ENCODE measurements at regions not wholly inside any gene's neighbourhood (a gene's known extent, or its start where the extent isn't known, plus 50 kb on each side); places are given as distances from the start of the nearest gene placed in this dataset.

DNA sequence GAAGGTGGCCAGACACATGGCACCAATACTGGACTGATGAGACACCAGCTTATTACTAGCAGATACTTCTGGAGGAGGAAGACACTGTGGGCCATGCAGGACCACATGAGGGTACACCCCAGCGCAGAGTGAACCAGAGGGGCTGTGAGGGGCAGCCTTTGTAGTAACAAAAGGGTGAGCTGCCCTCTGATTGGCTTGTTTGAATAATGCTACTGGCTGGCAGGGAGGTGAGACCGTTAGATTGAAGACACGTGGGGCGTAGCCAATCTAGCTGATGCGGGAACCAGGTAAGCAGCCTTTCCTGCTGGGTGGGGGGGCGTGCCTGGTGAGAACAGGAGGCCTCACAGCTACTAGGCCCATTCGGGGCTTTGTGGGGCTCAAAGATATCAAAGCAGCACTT, 102.8 kb upstream of the SEC14L1 start:
- intact Hi-C loops (cut with micrococcal nuclease), result no loop called here
- TF ChIP-seq EZH2phosphoT487 (IDR thresholded peaks at IDR 0.05; ENCODE audit: borderline replicate concordance, low read length) (no peak), EZH2 (IDR thresholded peaks at IDR 0.05; ENCODE audit: low read length, unreplicated experiment) (no peak)
- TF ChIP-seq, protein P1, sequence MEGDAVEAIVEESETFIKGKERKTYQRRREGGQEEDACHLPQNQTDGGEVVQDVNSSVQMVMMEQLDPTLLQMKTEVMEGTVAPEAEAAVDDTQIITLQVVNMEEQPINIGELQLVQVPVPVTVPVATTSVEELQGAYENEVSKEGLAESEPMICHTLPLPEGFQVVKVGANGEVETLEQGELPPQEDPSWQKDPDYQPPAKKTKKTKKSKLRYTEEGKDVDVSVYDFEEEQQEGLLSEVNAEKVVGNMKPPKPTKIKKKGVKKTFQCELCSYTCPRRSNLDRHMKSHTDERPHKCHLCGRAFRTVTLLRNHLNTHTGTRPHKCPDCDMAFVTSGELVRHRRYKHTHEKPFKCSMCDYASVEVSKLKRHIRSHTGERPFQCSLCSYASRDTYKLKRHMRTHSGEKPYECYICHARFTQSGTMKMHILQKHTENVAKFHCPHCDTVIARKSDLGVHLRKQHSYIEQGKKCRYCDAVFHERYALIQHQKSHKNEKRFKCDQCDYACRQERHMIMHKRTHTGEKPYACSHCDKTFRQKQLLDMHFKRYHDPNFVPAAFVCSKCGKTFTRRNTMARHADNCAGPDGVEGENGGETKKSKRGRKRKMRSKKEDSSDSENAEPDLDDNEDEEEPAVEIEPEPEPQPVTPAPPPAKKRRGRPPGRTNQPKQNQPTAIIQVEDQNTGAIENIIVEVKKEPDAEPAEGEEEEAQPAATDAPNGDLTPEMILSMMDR (conservative IDR thresholded peaks at IDR 0.05; ENCODE audit: low read depth, low read length), result no peak
- BruUV-seq (replicated peaks), result no TSS peak
- Histone ChIP-seq H4K20me1 (ENCODE audit: low read length) (no peaks in the 10 kb centered on the region), H3F3A (ENCODE audit: low read length, unreplicated experiment) (no peaks in the 10 kb centered on the region), H2AFZ (ENCODE audit: low read length) (no peak overlapping the region), H3K27ac (ENCODE audit: low read length) (no peak overlapping the region), H3K27me3 (ENCODE audit: low read length) (peaks cover 9% of the 10 kb centered on the region; the same call in 1 of the 2 replicates), H3K79me2 (ENCODE audit: low read length) (no peaks in the 10 kb centered on the region), H3K9ac (ENCODE audit: low read length) (no peak overlapping the region), H3K9me2 (replicated peaks; ENCODE audit: low read length) (no peaks in the 10 kb centered on the region), H3K4me1 (ENCODE audit: insufficient read depth, low read length) (no peaks in the 10 kb centered on the region), H3K9me3 (ENCODE audit: low read length) (no peaks in the 10 kb centered on the region), H3K36me3 (ENCODE audit: low read depth, low read length) (no peaks in the 10 kb centered on the region), H3K4me3 (ENCODE audit: low read length) (no peak overlapping the region), H3K4me2 (ENCODE audit: low read length) (no peak overlapping the region)
- ATAC-seq (no peak), DNase-seq (no peak)
- ChIA-PET CTCF (no interaction called here), POLR2A (ENCODE audit: unreplicated experiment) (interaction anchor here (0.6 kb wide), 1 partner anchor 392 kb away, joined by 3 read pairs; no protein-coding TSS in a partner anchor)

DNA sequence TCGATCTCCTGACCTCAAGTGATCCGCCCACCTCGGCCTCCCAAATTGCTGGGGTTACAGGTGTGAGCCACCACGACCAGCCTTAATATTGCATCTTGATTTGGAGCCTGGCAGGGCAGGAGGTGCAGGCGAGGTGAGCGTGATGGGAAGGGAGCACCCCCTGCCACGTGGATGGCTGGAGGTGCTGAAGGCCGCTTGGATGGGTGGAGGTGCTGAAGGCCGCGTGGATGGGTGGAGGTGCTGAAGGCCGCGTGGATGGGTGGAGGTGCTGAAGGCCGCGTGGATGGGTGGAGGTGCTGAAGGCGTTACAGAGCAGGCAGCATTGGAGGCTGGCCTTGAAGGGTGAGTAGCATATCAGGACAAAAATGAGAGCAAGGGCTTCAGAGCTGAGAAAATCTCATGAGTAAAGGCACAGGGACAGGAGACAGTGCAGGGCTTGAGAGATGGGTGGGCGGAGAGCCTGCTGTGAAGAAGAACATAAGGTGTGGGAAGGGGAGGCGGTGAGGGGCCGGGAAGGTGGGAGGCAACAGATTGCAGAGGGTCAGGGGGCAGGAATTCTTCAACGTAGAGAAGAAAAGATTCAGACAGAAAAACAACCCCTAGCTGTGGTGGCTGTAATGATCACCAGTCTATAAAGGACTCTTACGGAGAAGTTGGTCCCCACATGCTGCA, 101.7 kb upstream of the SEC14L1 start:
- Histone ChIP-seq H4K20me1 (ENCODE audit: low read length) (no peaks in the 10 kb centered on the region), H3K4me1 (ENCODE audit: insufficient read depth, low read length) (no peaks in the 10 kb centered on the region), H3K27ac (ENCODE audit: low read length) (no peak overlapping the region), H3K4me3 (ENCODE audit: low read length) (no peak overlapping the region), H3K27me3 (ENCODE audit: low read length) (peaks cover 9% of the 10 kb centered on the region; the same call in 1 of the 2 replicates), H3K36me3 (ENCODE audit: low read depth, low read length) (no peaks in the 10 kb centered on the region), H3F3A (ENCODE audit: low read length, unreplicated experiment) (no peaks in the 10 kb centered on the region), H2AFZ (ENCODE audit: low read length) (no peak overlapping the region), H3K9ac (ENCODE audit: low read length) (no peak overlapping the region), H3K9me2 (replicated peaks; ENCODE audit: low read length) (no peaks in the 10 kb centered on the region), H3K79me2 (ENCODE audit: low read length) (no peaks in the 10 kb centered on the region), H3K4me2 (ENCODE audit: low read length) (no peak overlapping the region), H3K9me3 (ENCODE audit: low read length) (no peaks in the 10 kb centered on the region)
- CTCF ChIA-PET, result no interaction called here
- intact Hi-C loops (cut with micrococcal nuclease), result no loop called here
- ATAC-seq, result no peak
- no TSS peak for BruUV-seq (replicated peaks)
- POLR2A ChIA-PET (ENCODE audit: unreplicated experiment), result interaction anchor here (0.6 kb wide), 1 partner anchor 393 kb away, joined by 3 read pairs; no protein-coding TSS in a partner anchor
- no peak for TF ChIP-seq EZH2phosphoT487 (IDR thresholded peaks at IDR 0.05; ENCODE audit: borderline replicate concordance, low read length)
- TF ChIP-seq, protein P1 (conservative IDR thresholded peaks at IDR 0.05; ENCODE audit: low read depth, low read length), result no peak
- TF ChIP-seq EZH2 (IDR thresholded peaks at IDR 0.05; ENCODE audit: low read length, unreplicated experiment), result no peak
- DNase-seq, result no peak

DNA sequence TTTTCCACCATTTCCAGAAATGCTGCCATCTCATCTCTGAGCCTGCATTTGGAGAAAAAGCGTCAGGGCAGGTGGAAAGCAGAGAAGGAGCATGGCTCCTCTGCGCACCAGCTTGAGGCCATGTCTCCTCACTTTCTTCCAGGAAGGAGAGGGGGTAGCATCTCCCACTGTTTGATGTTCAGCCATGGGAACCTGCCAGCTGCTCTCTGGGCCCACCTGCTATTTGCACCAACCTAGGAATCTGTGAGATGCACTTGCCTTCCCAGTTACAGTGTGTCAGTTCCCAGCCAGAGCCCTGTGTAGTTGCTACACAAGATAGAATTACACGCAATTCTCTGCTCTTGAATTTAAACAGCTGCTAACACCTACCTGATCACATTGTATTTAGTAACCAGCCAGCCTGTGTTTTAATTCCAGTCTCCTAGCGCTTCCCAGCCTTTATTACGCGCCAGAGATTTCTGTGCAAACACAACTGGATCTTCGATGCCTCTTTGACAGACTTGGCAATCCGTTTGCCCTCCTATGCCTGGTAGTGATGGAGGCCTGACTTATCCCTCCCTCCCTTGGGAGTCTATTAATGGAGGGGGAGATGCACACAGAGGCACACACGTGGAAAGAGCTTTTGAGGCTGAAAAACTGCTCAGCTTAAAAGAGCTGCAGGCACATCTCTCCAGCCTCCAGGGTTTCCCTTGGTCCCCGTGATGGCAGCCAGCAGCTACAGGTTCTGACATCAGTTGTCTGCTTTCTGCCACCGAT, 98.1 kb upstream of the SEC14L1 start:
- H3K27ac ChIP-seq (ENCODE audit: low read length), result no peak overlapping the region

More for the DNA sequence above, 98.1 kb upstream of the SEC14L1 start:
- BruUV-seq (replicated peaks), result no TSS peak
- H2AFZ ChIP-seq (ENCODE audit: low read length), result no peak overlapping the region
- TF ChIP-seq EZH2 (IDR thresholded peaks at IDR 0.05; ENCODE audit: low read length, unreplicated experiment), result no peak
- TF ChIP-seq, protein P1 (conservative IDR thresholded peaks at IDR 0.05; ENCODE audit: low read depth, low read length), result no peak
- no peak for TF ChIP-seq EZH2phosphoT487 (IDR thresholded peaks at IDR 0.05; ENCODE audit: borderline replicate concordance, low read length)
- H3K4me1 ChIP-seq (ENCODE audit: insufficient read depth, low read length), result peaks cover 3% of the 10 kb centered on the region; the same call in 1 of the 2 replicates
- H3K79me2 ChIP-seq (ENCODE audit: low read length), result no peaks in the 10 kb centered on the region
- no peak overlapping the region for H3K4me2 ChIP-seq (ENCODE audit: low read length)
- H3F3A ChIP-seq (ENCODE audit: low read length, unreplicated experiment), result no peaks in the 10 kb centered on the region
- no peaks in the 10 kb centered on the region for H3K9me3 ChIP-seq (ENCODE audit: low read length)
- no peak overlapping the region for H3K9ac ChIP-seq (ENCODE audit: low read length)
- no peaks in the 10 kb centered on the region for H4K20me1 ChIP-seq (ENCODE audit: low read length)
- no peaks in the 10 kb centered on the region for H3K27me3 ChIP-seq (ENCODE audit: low read length)
- H3K36me3 ChIP-seq (ENCODE audit: low read depth, low read length), result no peaks in the 10 kb centered on the region
- H3K9me2 ChIP-seq (replicated peaks; ENCODE audit: low read length), result no peaks in the 10 kb centered on the region
- ATAC-seq (no peak), DNase-seq (no peak)
- ChIA-PET CTCF (no interaction called here), POLR2A (ENCODE audit: unreplicated experiment) (no interaction called here)
- no peak overlapping the region for H3K4me3 ChIP-seq (ENCODE audit: low read length)
- intact Hi-C loops (cut with micrococcal nuclease), result no loop called here

Measured in PC-3 (cell line).